ENCODE measurements at regions not wholly inside any gene's neighbourhood (a gene's known extent, or its start where the extent isn't known, plus 50 kb on each side); places are given as distances from the start of the nearest gene placed in this dataset.

GRCh38 chr14:71783786-71784185, 148.4 kb upstream of the RGS6 start:
- WGBS, 5 donors: 53 to 68% (median 58%) methylated on average over 4 of the region's 4 CpGs
- TF ChIP-seq EP300 (IDR thresholded peaks at IDR 0.05) (no peak), POLR2AphosphoS5 (IDR thresholded peaks at IDR 0.05) (no peak), CTCF (IDR thresholded peaks at IDR 0.05) (no peak), POLR2A (IDR thresholded peaks at IDR 0.05) (no peak)
- Histone ChIP-seq H3K27ac (no peak overlapping the region), H3K36me3 (no peaks in the 10 kb centered on the region), H3K4me3 (no peak overlapping the region), H3K4me1 (no peaks in the 10 kb centered on the region), H3K27me3 (no peaks in the 10 kb centered on the region), H3K9me3 (no peaks in the 10 kb centered on the region)
- DNase-seq: no peak
- intact Hi-C loops (cut with DNase I; ENCODE audit: low total_unique reads): no loop called here

GRCh38 chr14:71789005-71789404, 143.2 kb upstream of the RGS6 start:
- Histone ChIP-seq H3K4me1 (no peaks in the 10 kb centered on the region), H3K4me3 (no peak overlapping the region), H3K27ac (no peak overlapping the region), H3K9me3 (peaks cover 0 to 8% (median 3%) of the 10 kb centered on the region in 4 donors), H3K27me3 (no peaks in the 10 kb centered on the region), H3K36me3 (no peaks in the 10 kb centered on the region)
- WGBS, 5 donors: 54 to 77% (median 70%) methylated on average over 1 of the region's 1 CpG
- intact Hi-C loops (cut with DNase I; ENCODE audit: low total_unique reads): no loop called here
- TF ChIP-seq CTCF (IDR thresholded peaks at IDR 0.05) (no peak), POLR2A (IDR thresholded peaks at IDR 0.05) (no peak), EP300 (IDR thresholded peaks at IDR 0.05) (no peak), POLR2AphosphoS5 (IDR thresholded peaks at IDR 0.05) (no peak)
- DNase-seq: no peak

- Histone ChIP-seq H3K4me3 (no peak overlapping the region), H3K27me3 (no peaks in the 10 kb centered on the region), H3K36me3 (no peaks in the 10 kb centered on the region), H3K27ac (no peak overlapping the region), H3K4me1 (no peaks in the 10 kb centered on the region), H3K9me3 (no peaks in the 10 kb centered on the region)
- no peak for DNase-seq
- TF ChIP-seq EP300 (IDR thresholded peaks at IDR 0.05) (no peak), POLR2A (IDR thresholded peaks at IDR 0.05) (no peak), CTCF (IDR thresholded peaks at IDR 0.05) (no peak), POLR2AphosphoS5 (IDR thresholded peaks at IDR 0.05) (no peak)
- WGBS, 5 donors: 34 to 44% (median 36%) methylated on average over 1 of the region's 1 CpG
- intact Hi-C loops (cut with DNase I; ENCODE audit: low total_unique reads): no loop called here
Measured at GRCh38 chr14:71799841-71800240, 132.4 kb upstream of the RGS6 start.

GRCh38 chr14:71800878-71801277, 131.4 kb upstream of the RGS6 start:
- Histone ChIP-seq H3K27ac (no peak overlapping the region), H3K4me3 (no peak overlapping the region), H3K36me3 (no peaks in the 10 kb centered on the region), H3K4me1 (no peaks in the 10 kb centered on the region), H3K27me3 (no peaks in the 10 kb centered on the region), H3K9me3 (no peaks in the 10 kb centered on the region)
- no peak for TF ChIP-seq POLR2AphosphoS5 (IDR thresholded peaks at IDR 0.05)
- TF ChIP-seq CTCF (IDR thresholded peaks at IDR 0.05): no peak
- no peak for TF ChIP-seq EP300 (IDR thresholded peaks at IDR 0.05)
- no peak for TF ChIP-seq POLR2A (IDR thresholded peaks at IDR 0.05)
- intact Hi-C loops (cut with DNase I; ENCODE audit: low total_unique reads): no loop called here
- 71 to 83% (median 74%) methylated on average over 4 of the region's 4 CpGs for WGBS, 5 donors
- no peak for DNase-seq

All from stomach (tissue), 8 donors.